Activated naive CD4-positive, alpha-beta T cell treated with anti-CD3 and anti-CD28 coated beads for 36 hours (primary cell): ENCODE measurements at regions not wholly inside any gene's neighbourhood (a gene's known extent, or its start where the extent isn't known, plus 50 kb on each side); places are given as distances from the start of the nearest gene placed in this dataset.

Source experiments
- CTCF ChIA-PET: fragments of 350-600 bp; sonication (Branson Sonifier 250); formaldehyde crosslinking; loops from one replicate; lab custom pipeline; 2021; ENCODE audit warnings: antibody characterized with exemption; lab: Charles Lee
- DNase-seq: peaks from one replicate; pipeline ENCODE4 v3.0.0-alpha.2; 2020
- H3K27ac Mint-ChIP-seq: one replicate; pipeline ENCODE4 v1.8.0; 2021; ENCODE audit warnings: mild to moderate bottlenecking, mixed read lengths
- H3K27me3 Mint-ChIP-seq: one replicate; pipeline ENCODE4 v1.8.0; 2021; ENCODE audit warnings: low read depth, mixed read lengths
- H3K36me3 Mint-ChIP-seq: one replicate; pipeline ENCODE4 v1.8.0; 2021; ENCODE audit warnings: low read depth, mixed read lengths
- H3K4me1 Mint-ChIP-seq: one replicate; pipeline ENCODE4 v1.8.0; 2021; ENCODE audit warnings: low read depth, mixed read lengths
- H3K4me3 Mint-ChIP-seq: one replicate; pipeline ENCODE4 v1.8.0; 2021; ENCODE audit warnings: mild to moderate bottlenecking, moderate library complexity, mixed read lengths
- H3K9me3 Mint-ChIP-seq: one replicate; pipeline ENCODE4 v1.8.0; 2021; ENCODE audit warnings: mixed read lengths
- intact Hi-C: fragments of 100-400 bp; cut with micrococcal nuclease; formaldehyde crosslinking; loops from one replicate; pipeline ENCODE4 v1.15.1; 2023

DNA sequence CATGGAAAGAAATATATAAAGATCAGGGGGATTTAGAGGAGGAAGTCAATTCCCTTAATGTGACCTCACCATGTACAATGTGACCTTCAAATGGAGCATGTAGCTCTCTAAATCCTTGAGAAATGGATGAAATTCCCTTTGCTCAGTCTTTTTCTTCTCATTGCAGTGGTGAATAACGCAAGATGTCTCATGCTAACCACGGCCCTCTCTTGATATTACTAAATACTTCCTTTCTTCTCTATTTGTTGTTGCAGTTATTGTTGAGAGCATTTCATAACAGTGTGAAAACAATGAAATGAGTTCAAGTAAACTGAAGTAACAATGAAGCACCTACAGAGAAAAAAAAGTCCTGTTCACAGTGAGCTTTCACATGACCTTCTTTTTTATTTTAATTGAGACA lies 55.6 kb downstream of the ZNF281 start:
- Mint-ChIP-seq H3K27ac (no peak overlapping the region), H3K4me1 (peaks cover 33% of the 10 kb centered on the region), H3K4me3 (no peak overlapping the region), H3K9me3 (no peaks in the 10 kb centered on the region), H3K27me3 (no peaks in the 10 kb centered on the region), H3K36me3 (no peaks in the 10 kb centered on the region)
- intact Hi-C loops: loop anchor here (1.0 to 5.0 kb wide), 5 partner anchors 47 to 201 kb away; partner anchors contain the start of gene ZNF281
- DNase-seq: peak; percentile 12
- CTCF ChIA-PET: interaction anchor here (0.7 kb wide), 1 partner anchor 220 kb away, joined by 3 read pairs; no protein-coding TSS in a partner anchor

GRCh38 chr1:200353232-200353631 lies 56.6 kb downstream of the ZNF281 start:
- peaks cover 33% of the 10 kb centered on the region for H3K4me1 Mint-ChIP-seq

GRCh38 chr1:200351826-200352549 lies 57.8 kb downstream of the ZNF281 start:
- intact Hi-C loops: loop anchor here (1.0 to 5.0 kb wide), 2 partner anchors 18 to 45 kb away; no protein-coding TSS in a partner anchor
- peak overlapping the region; percentile 43 for H3K27ac Mint-ChIP-seq
- H3K4me3 Mint-ChIP-seq: peak overlapping the region; percentile 29
- no peaks in the 10 kb centered on the region for H3K36me3 Mint-ChIP-seq
- DNase-seq: peak; percentile 46
- no peaks in the 10 kb centered on the region for H3K27me3 Mint-ChIP-seq
- no peaks in the 10 kb centered on the region for H3K9me3 Mint-ChIP-seq
- CTCF ChIA-PET: no interaction called here
- peaks cover 33% of the 10 kb centered on the region for H3K4me1 Mint-ChIP-seq

More at GRCh38 chr1:200353232-200353631, 56.6 kb downstream of the ZNF281 start:
- Mint-ChIP-seq H3K27ac (no peak overlapping the region), H3K36me3 (no peaks in the 10 kb centered on the region), H3K9me3 (no peaks in the 10 kb centered on the region), H3K27me3 (no peaks in the 10 kb centered on the region), H3K4me3 (no peak overlapping the region)
- no peak for DNase-seq
- CTCF ChIA-PET: interaction anchor here (0.6 kb wide), 1 partner anchor 48 kb away, joined by 3 read pairs; no protein-coding TSS in a partner anchor
- intact Hi-C loops: loop anchor here (5.0 kb wide), 1 partner anchor 46 kb away; no protein-coding TSS in a partner anchor

DNA sequence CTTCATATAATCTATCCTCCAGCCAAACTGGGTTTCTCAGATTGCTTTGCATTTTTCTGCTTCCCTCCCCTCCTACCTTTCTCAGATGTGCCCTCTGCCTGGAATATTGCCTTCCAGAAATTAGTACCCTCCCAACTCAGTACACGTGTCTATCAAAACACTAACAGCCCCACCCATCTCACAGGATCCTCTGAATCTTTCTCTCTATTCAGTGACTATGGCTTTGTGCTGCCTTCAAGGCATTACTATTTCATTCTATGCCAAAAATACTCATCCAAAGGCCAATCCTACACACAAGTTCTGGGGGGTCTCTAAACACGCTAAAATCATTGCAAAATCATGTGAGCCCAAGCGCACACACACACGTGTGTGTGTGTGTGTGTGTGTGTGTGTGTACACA lies 58.4 kb downstream of the ZNF281 start:
- H3K27me3 Mint-ChIP-seq: no peaks in the 10 kb centered on the region
- H3K36me3 Mint-ChIP-seq: no peaks in the 10 kb centered on the region
- no peaks in the 10 kb centered on the region for H3K9me3 Mint-ChIP-seq
- DNase-seq: no peak
- H3K27ac Mint-ChIP-seq: no peak overlapping the region
- CTCF ChIA-PET: no interaction called here
- H3K4me3 Mint-ChIP-seq: no peak overlapping the region
- peaks cover 33% of the 10 kb centered on the region for H3K4me1 Mint-ChIP-seq
- intact Hi-C loops: loop anchor here (5.0 kb wide), 1 partner anchor 44 kb away; no protein-coding TSS in a partner anchor

DNA sequence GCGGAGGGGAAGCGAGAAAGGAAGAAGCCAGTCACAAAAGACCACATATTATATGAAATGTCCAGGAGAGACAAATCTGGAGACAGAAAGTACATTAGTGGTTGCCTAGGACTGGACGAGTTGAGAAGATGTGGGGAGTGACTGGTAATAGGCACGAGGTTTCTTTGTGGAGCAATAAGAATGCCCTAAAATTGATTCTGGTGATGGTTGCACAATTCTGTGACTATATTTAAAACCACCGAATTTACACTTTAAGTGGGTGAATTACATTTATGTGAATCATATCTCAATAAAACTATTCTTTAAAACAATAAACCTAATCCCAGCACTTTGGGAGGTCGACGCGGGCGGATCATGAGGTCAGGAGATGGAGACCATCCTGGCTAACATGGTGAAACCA lies 63.1 kb downstream of the ZNF281 start:
- Mint-ChIP-seq H3K27ac (no peak overlapping the region), H3K27me3 (no peaks in the 10 kb centered on the region), H3K36me3 (no peaks in the 10 kb centered on the region), H3K4me1 (peaks cover 6% of the 10 kb centered on the region), H3K9me3 (no peaks in the 10 kb centered on the region), H3K4me3 (no peak overlapping the region)
- intact Hi-C loops: no loop called here
- CTCF ChIA-PET: interaction anchor here (0.6 kb wide), 1 partner anchor 50 kb away, joined by 3 read pairs; no protein-coding TSS in a partner anchor
- DNase-seq: no peak

GRCh38 chr1:200345520-200345919 lies 64.3 kb downstream of the ZNF281 start:
- intact Hi-C loops: no loop called here
- CTCF ChIA-PET: interaction anchor here (0.6 kb wide), 1 partner anchor 50 kb away, joined by 3 read pairs; no protein-coding TSS in a partner anchor

DNA sequence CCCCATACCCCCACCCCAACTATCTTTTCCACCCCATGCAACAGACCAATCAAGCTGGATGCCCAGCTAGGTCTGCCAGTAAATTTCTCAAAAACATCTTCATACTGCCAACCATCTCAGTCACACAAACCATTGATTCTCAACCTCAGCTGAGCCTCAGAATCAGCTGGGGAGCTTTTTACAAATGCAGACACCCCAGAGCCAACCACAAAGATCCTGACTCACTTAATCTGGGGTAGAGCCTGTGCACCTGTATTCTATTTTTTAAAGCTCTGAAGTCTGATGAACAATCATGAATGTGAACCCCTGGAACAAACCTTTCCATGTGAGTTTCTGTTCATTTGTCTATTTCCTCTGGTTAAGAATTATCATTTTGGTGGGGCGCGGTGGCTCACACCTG lies 66.0 kb downstream of the ZNF281 start:
- Mint-ChIP-seq H3K4me3 (no peak overlapping the region), H3K27ac (no peak overlapping the region), H3K36me3 (no peaks in the 10 kb centered on the region), H3K4me1 (no peaks in the 10 kb centered on the region), H3K27me3 (no peaks in the 10 kb centered on the region), H3K9me3 (no peaks in the 10 kb centered on the region)
- intact Hi-C loops: no loop called here
- peak; percentile 7 for DNase-seq
- CTCF ChIA-PET: interaction anchor here (1.0 kb wide), 2 partner anchors 36 to 43 kb away, joined by 3 to 4 read pairs; no protein-coding TSS in a partner anchor

More at GRCh38 chr1:200345520-200345919, 64.3 kb downstream of the ZNF281 start:
- no peaks in the 10 kb centered on the region for H3K36me3 Mint-ChIP-seq
- H3K4me3 Mint-ChIP-seq: no peak overlapping the region
- H3K27ac Mint-ChIP-seq: no peak overlapping the region
- no peak for DNase-seq
- H3K27me3 Mint-ChIP-seq: no peaks in the 10 kb centered on the region
- no peaks in the 10 kb centered on the region for H3K9me3 Mint-ChIP-seq
- no peaks in the 10 kb centered on the region for H3K4me1 Mint-ChIP-seq

GRCh38 chr1:200342511-200343311 lies 67.1 kb downstream of the ZNF281 start:
- intact Hi-C loops: no loop called here
- Mint-ChIP-seq H3K4me1 (peaks cover 6% of the 10 kb centered on the region), H3K4me3 (no peak overlapping the region), H3K27ac (no peak overlapping the region), H3K27me3 (no peaks in the 10 kb centered on the region), H3K9me3 (no peaks in the 10 kb centered on the region), H3K36me3 (no peaks in the 10 kb centered on the region)
- DNase-seq: no peak
- CTCF ChIA-PET: no interaction called here

- Mint-ChIP-seq H3K27me3 (no peaks in the 10 kb centered on the region), H3K4me3 (no peak overlapping the region), H3K27ac (no peak overlapping the region), H3K9me3 (no peaks in the 10 kb centered on the region), H3K36me3 (no peaks in the 10 kb centered on the region), H3K4me1 (peaks cover 24% of the 10 kb centered on the region)
- DNase-seq: no peak
- CTCF ChIA-PET: interaction anchor here (0.6 to 1.6 kb wide), 5 partner anchors 9 to 251 kb away, joined by 3 to 4 read pairs (median 3); no protein-coding TSS in a partner anchor
- intact Hi-C loops: no loop called here
Measured at GRCh38 chr1:200338451-200338850, 71.4 kb downstream of the ZNF281 start.

GRCh38 chr1:200337831-200338230 lies 72.0 kb downstream of the ZNF281 start:
- intact Hi-C loops: loop anchor here (2.0 kb wide), 1 partner anchor 719 kb away; no protein-coding TSS in a partner anchor
- no peaks in the 10 kb centered on the region for H3K27me3 Mint-ChIP-seq
- H3K27ac Mint-ChIP-seq: no peak overlapping the region
- CTCF ChIA-PET: interaction anchor here (0.9 to 1.6 kb wide), 4 partner anchors 8 to 229 kb away, joined by 3 to 4 read pairs (median 4); no protein-coding TSS in a partner anchor
- no peak for DNase-seq
- no peaks in the 10 kb centered on the region for H3K36me3 Mint-ChIP-seq
- no peak overlapping the region for H3K4me3 Mint-ChIP-seq
- H3K9me3 Mint-ChIP-seq: no peaks in the 10 kb centered on the region
- peaks cover 24% of the 10 kb centered on the region for H3K4me1 Mint-ChIP-seq

- Mint-ChIP-seq H3K36me3 (no peaks in the 10 kb centered on the region), H3K4me1 (peaks cover 24% of the 10 kb centered on the region), H3K27ac (no peak overlapping the region), H3K9me3 (no peaks in the 10 kb centered on the region), H3K4me3 (no peak overlapping the region), H3K27me3 (no peaks in the 10 kb centered on the region)
- CTCF ChIA-PET: interaction anchor here (0.6 to 1.6 kb wide), 4 partner anchors 11 to 229 kb away, joined by 3 to 4 read pairs (median 4); no protein-coding TSS in a partner anchor
- DNase-seq: peak; percentile 15
- intact Hi-C loops: loop anchor here (2.0 kb wide), 1 partner anchor 719 kb away; no protein-coding TSS in a partner anchor
Measured at GRCh38 chr1:200337410-200337809, 72.4 kb downstream of the ZNF281 start.
